GM19467 (cell line): ENCODE measurements at regions not wholly inside any gene's neighbourhood (a gene's known extent, or its start where the extent isn't known, plus 50 kb on each side); places are given as distances from the start of the nearest gene placed in this dataset.

Source experiments
- ATAC-seq: cut with Tn5 transposase; IDR thresholded peaks from one replicate; pipeline ENCODE4 v1.9.1; 2021; ENCODE audit warnings: mild to moderate bottlenecking, moderate library complexity; ENCODE audit not compliant: unreplicated experiment

DNA sequence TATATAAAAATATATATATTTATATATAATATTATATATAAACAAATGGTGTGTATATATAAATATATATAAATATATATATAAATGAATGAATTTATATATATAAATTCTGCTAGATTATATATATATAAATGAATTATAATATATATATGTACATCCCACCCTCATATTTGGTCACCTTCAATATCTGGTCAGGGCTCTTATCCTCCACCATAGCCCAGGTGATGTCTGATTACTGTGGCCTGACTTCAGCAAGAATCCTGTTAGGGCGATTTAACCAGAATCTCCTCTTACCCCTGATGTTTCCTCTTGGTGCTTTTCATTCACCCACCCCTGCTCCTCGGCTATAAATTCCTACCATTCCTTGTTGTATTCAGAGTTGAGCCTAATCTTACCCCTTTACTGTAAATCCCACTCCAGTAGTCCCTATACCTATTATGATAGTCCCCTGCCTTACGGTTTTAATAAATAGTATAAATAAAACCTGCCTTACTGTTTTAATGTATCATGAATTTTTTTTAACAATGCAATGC lies 439.6 kb downstream of the PLOD2 start:
- no peak for ATAC-seq

DNA sequence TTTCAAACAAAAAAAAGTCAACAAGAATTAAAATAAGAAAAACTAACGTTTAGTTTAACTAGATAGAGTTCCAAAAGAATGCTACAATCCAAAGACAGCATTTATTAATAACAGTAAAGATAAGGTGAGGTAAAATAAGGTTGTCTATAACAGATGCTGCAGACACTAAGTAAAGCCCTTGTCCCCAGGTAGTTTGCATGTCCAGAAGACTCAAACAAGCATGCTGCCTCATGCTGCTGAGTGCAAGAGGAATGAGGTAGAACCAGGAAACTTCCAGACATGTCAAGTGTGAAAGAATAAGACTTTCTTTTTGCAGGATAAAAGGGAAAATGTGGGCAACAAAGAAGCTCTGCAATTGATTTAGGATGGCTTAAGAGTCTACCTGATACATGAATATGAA lies 439.2 kb downstream of the PLOD2 start:
- no peak for ATAC-seq

DNA sequence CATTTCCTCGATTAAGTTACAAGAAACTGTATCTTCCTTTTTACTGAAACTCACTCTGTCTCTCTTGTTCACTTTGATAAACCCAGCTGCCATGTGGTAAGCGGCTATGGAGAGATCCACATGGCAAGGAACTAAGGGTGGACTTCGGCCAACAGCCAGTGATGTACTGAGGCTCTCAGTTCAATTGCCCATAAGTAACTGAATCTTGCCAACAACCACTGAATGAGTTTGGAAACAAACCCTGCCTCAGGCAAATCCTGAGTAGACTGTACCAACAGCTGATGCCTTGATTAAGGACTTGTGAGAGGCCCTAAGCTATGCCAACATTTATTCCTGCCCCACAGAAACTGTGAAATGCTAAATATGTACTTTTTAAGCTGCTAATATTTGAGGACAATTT lies 433.5 kb downstream of the PLOD2 start:
- no peak for ATAC-seq

- no peak for ATAC-seq
Measured at GRCh38 chr3:145735631-145736030, 425.4 kb downstream of the PLOD2 start.

DNA sequence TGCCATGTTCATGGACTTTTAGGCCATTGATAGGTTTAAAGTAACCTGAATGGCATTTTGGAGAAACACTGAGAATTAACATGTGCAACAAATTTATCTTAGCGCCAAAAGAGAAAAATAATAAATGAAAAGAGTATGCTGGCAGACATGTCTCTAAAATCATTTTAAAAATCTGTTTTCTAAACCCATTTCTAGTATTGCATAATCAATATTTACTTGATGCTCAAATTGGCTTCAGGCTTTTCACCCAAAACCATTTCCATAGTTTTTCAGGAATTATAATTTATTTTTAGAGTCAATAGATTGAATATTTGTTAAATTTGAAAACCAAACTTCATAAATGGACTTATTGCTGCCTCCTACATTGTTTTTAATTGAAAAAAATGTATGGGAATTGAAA lies 423.0 kb downstream of the PLOD2 start:
- no peak for ATAC-seq

DNA sequence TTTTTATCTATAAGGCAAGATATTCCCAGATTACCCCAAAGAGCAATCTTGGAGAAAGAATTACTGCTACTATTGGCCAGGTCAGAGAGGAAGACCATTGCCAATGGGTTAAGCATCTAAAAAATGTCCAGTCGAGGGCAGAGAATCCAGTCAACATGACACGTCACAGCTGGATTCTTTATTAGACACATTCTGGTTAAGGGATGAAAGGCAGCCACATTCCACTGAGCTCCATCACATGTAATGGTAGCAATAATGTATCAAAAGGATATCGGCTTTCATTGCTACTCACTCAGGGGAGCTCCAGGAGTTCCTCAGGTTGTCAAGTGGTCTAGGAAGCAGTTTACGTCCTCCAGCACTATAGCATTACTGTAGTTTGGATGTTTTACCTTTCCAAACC lies 421.1 kb downstream of the PLOD2 start:
- no peak for ATAC-seq

DNA sequence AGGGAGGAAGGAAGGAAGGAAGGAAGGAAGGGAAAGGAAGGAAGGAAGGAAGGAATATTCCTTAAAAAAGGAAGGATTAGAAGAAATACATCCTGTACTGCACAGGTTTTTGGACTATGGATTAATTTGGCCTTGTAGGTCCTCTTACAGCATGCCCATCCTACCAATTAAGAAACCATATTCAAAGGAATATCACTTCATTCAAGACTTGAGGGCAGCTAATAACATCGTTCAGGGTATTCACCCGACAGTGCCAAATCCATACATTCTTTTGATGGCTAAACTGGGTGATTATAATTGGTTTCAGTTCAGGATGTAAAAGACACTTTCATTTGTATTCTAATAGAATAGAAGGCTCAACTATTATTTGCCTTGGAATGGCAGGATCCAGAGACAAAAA lies 410.3 kb downstream of the PLOD2 start:
- no peak for ATAC-seq

GRCh38 chr3:145752576-145752975 lies 408.4 kb downstream of the PLOD2 start:
- no peak for ATAC-seq

DNA sequence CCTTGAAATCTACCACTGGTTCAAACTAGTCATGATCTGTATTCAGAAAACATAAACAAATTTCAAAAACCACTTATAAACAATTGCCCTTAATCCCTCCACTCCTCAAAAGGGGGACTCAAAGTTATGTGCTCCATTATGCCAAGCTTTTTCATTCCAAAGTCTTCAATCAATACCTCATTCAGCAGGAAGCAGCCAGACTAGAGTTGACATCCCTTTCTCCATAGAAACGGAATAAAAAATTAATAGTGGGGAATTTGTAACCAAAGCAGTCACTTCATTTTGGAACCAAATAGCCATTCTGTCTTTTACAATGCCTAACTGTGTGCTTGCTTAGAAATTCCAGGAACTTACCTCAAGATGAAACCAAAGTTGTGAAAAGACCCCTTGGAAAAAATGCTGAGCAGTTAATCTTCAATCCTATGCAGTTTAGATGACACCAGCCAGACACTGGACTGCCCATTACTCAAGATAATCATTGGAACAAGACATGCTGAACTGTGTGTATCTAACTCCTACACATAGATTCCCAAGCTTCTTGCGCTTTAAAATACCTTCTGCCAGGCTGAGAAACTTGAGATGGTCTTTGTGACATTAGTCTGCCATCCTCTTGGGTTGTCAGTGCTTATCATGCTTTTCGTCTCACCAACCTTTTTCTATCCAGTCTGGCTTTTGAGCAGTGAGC lies 406.2 kb downstream of the PLOD2 start:
- no peak for ATAC-seq

- no peak for ATAC-seq
Measured at GRCh38 chr3:145760036-145760435, 400.9 kb downstream of the PLOD2 start.

- no peak for ATAC-seq
Measured at GRCh38 chr3:145767909-145768308, 393.1 kb downstream of the PLOD2 start.

- ATAC-seq: peak; percentile 65
Measured at GRCh38 chr3:145776782-145777408, 384.1 kb downstream of the PLOD2 start.

DNA sequence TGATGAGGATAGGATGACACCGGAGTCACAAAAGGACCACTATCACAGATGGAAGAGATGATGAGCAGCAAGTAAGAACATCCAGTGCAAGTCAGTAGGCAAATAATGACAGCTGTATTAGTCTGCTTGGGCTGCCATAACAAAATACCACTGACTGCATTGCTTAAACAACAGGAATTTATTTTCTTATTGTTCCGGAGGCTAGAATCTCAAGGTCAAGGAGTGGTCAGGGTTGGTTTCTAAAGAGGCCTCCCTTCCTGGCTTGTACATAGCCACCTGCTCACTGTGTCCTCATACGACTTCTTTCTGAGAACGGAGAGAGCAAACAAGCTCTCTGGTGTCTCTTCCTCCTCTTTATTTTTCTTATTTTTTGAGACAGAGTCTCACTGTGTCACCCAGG lies 380.7 kb downstream of the PLOD2 start:
- ATAC-seq: no peak

DNA sequence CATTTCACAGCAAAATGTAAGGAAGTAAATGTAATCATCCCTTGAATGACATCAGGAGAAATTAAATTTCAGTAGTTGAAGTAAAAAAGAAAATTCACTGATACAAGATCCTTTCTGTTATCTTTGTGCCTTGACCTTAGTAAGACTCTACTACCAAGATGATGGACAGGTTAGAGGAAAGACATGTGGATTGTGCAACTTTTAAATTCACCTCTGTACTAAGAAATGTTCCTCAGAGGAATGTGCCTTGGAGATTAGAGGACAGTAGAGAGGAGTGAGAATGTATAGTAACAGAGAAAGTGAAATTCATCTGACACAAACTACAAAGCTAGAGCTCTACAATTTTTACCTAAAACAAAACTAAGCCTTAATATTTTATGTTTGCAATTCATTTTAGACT lies 375.3 kb downstream of the PLOD2 start:
- no peak for ATAC-seq

DNA sequence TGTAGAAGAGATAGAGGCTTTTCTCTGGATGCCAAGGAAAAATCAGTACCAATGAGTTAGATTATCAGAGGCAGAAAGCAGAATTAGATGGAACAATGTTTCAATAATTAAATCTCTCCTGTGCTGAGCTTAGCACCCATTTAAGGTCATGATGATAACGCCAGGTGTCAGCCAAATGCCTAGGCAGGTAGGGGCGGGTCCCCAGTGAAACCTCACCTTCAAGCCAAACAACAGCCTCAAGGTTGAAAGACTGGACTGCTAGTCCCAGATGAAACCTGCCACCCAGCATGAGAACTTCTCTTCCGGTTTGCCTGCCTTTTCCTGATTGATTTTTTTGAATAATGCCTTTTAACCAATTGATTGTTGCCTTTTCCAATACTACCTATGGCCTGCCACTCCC lies 363.0 kb downstream of the PLOD2 start:
- no peak for ATAC-seq

DNA sequence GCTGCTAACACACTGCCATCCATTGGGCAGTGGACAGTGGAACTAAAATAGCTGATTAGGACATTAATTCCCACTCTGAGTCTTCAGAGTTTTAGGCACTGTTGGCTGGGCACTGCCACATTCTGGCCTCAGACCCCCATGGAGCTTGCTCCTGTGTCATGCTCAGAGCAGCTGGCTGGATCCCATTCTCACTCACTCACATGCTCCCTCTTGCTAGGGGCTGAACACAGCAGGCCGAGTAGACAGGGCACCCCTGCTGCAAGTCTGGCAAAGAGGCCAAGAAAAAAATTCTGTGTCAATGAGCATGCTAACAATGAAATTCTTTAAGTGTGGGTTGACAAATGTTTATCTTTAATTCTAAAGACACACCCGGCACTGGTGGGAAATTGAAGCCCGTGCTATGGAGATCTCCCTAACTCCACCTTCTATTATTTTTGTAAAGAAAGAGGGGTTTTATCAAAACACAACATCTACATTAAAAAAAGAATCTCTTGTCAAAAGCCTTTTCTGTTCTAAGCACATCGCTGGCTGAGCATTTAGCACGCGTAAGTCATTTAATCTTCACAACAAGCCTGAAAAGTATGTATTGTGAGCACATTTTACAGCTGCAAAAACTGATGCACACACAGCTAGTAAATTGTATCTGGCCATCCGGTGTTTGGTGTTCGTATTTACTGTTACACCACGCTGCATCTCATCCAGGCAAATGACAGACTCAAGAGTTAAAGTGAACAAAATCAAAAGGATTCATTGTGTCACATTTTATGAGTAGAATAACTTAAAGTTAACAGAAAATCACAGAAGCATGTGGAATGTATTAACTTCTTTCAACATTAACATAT lies 362.1 kb downstream of the PLOD2 start:
- ATAC-seq: no peak

GRCh38 chr3:145801696-145802095 lies 359.3 kb downstream of the PLOD2 start:
- no peak for ATAC-seq

DNA sequence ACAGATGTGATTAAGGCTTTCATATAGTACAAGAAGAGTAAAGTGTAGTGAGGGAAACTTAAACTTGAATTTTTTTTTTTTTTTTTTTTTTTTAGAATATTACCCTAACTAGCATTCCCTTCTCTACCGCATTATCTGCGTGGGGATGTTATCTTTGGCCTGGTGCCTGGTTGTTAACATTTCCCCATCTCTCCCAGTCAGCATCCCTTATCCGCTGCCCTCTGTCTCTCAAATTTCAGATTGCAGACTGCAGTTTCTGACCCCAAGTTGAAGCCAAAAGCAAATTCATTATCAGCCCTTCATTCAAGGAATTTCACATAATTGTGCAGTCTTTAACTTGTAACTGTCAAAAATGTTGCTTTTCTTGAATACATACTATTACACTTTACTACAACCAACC lies 353.0 kb downstream of the PLOD2 start:
- ATAC-seq: no peak

- ATAC-seq: no peak
Measured at GRCh38 chr3:145812391-145812790, 348.6 kb downstream of the PLOD2 start.

GRCh38 chr3:145815707-145816413 lies 345.1 kb downstream of the PLOD2 start:
- no peak for ATAC-seq

DNA sequence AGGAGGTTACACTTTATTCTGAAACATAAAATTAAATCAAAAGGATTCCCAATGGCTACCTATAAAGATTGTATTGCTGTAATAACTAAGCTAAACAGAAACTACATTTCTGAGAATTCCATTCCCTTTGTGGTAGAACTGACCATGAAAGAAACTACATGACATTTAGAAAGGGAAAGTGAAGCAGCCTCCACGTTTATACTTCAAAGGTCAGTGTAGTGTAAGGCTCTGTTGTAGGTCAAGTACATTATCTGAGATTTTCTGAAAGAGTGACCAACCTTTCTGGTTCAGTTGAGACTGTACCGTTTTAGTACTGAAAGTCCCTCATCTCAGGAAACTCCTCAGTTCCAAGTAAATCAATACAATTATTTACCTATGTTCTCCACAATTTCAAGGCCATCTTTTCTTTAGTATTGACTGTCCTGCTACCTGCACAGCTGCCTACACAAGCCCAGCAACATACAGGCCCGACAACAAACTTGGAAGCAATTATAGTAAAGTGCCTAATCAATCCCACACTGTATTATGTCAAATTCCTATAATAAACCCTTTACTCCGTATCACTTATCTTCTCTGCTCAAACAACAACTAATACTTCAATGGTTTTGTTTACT lies 343.0 kb downstream of the PLOD2 start:
- ATAC-seq: no peak
